Bronchial epithelial cell (primary cell): ENCODE measurements at regions not wholly inside any gene's neighbourhood (a gene's known extent, or its start where the extent isn't known, plus 50 kb on each side); places are given as distances from the start of the nearest gene placed in this dataset.

Experiments used
- DNase-seq: peaks from one replicate; pipeline ENCODE4 v3.0.0-alpha.2; 2010; ENCODE audit warnings: low read depth
- FAIRE-seq: peaks from 2 replicates; lab custom pipeline; 2011; peaks lifted over from hg19 to GRCh38; lab: Jason Lieb, UNC
- H3K27me3 ChIP-seq: 2 replicates; pipeline ENCODE4 v1.5.1; 2011; ENCODE audit warnings: low read length; ENCODE audit not compliant: control insufficient read depth, insufficient read depth
- H3K36me3 ChIP-seq: 2 replicates; pipeline ENCODE4 v1.5.1; 2011; ENCODE audit warnings: low read length; ENCODE audit not compliant: control insufficient read depth, insufficient read depth
- H3K4me3 ChIP-seq: 2 replicates; pipeline ENCODE4 v1.5.1; 2011; ENCODE audit warnings: mild to moderate bottlenecking, low read depth, low read length, control low read depth
- CTCF ChIP-seq: IDR thresholded peaks from 2 replicates; pipeline ENCODE4 v1.5.1; 2011; ENCODE audit warnings: mild to moderate bottlenecking, moderate library complexity, low read length, control low read depth, inconsistent platforms; ENCODE audit not compliant: insufficient read depth, severe bottlenecking

GRCh38 chr10:108904163-108904838 is 1019.0 kb downstream of the XPNPEP1 start:
- no peaks in the 10 kb centered on the region for H3K27me3 ChIP-seq
- H3K36me3 ChIP-seq, result no peaks in the 10 kb centered on the region
- no peak for TF ChIP-seq CTCF
- no peak for DNase-seq
- no peak for FAIRE-seq
- no peak overlapping the region for H3K4me3 ChIP-seq

- no peak for FAIRE-seq
These were observed 1020.6 kb downstream of the XPNPEP1 start for GRCh38 chr10:108902619-108903285.

GRCh38 chr10:108901781-108902618 is 1021.3 kb downstream of the XPNPEP1 start:
- Histone ChIP-seq H3K4me3 (no peak overlapping the region), H3K27me3 (no peaks in the 10 kb centered on the region), H3K36me3 (no peaks in the 10 kb centered on the region)
- no peak for TF ChIP-seq CTCF
- FAIRE-seq (no peak), DNase-seq (no peak)

More at GRCh38 chr10:108902619-108903285, 1020.6 kb downstream of the XPNPEP1 start:
- Histone ChIP-seq H3K27me3 (no peaks in the 10 kb centered on the region), H3K4me3 (no peak overlapping the region), H3K36me3 (no peaks in the 10 kb centered on the region)
- TF ChIP-seq CTCF, result no peak
- DNase-seq, result no peak

- DNase-seq (no peak), FAIRE-seq (no peak)
- Histone ChIP-seq H3K27me3 (no peaks in the 10 kb centered on the region), H3K4me3 (no peak overlapping the region), H3K36me3 (no peaks in the 10 kb centered on the region)
- TF ChIP-seq CTCF, result no peak
These were observed 1023.6 kb downstream of the XPNPEP1 start for GRCh38 chr10:108899670-108900069.

GRCh38 chr10:108894402-108895301 is 1028.7 kb downstream of the XPNPEP1 start:
- TF ChIP-seq CTCF, result no peak
- no peak for DNase-seq
- FAIRE-seq, result no peak
- no peak overlapping the region for H3K4me3 ChIP-seq
- no peaks in the 10 kb centered on the region for H3K36me3 ChIP-seq
- no peaks in the 10 kb centered on the region for H3K27me3 ChIP-seq
